GM18868 (cell line): ENCODE measurements at regions not wholly inside any gene's neighbourhood (a gene's known extent, or its start where the extent isn't known, plus 50 kb on each side); places are given as distances from the start of the nearest gene placed in this dataset.
"Not testable (repeated sequence)": the region's sequence is repeated elsewhere in the genome, so short reads cannot be mapped to it uniquely, and the experiment has no call there.

Experiments
- ATAC-seq: cut with Tn5 transposase; IDR thresholded peaks from one replicate; pipeline ENCODE4 v1.9.1; 2021; ENCODE audit warnings: mild to moderate bottlenecking, moderate library complexity; ENCODE audit not compliant: unreplicated experiment

GRCh38 chr6:144519426-144519825 is 234.3 kb downstream of the UTRN start:
- no peak for ATAC-seq

DNA sequence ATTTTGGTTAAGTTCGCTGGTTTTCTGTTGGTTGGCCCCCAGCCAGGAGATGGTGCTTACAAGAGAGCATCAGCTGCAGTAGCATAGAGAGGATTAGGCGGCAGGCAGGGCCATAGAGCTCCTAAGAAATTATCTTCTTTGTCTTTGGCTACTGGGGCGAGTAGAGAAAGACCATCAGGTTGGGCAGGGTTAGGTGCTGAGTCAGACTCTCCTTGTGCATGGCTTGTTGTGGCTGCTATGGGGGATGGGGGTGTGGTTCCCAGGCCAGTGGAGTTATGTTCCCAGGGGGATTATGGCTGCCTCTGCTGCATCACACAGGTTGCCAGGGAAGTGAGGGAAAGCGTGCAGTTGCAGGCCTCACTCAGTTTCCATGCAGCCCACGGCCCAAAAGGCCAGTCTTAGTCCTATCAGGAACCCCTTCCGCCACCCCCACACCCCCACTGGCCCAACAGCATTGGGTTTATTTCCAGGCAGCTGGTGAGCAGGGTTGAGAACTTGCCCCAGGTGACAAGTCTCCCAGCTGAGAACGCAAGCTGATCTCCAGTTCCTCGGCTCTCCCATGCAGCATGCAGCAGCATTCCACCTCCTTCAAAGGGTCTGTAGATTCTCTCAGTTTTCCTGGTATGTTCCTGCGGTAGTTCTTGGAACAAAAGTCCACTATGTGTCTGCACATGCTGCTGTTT is 243.7 kb downstream of the UTRN start:
- ATAC-seq, result no peak

GRCh38 chr6:144530118-144530517 is 245.0 kb downstream of the UTRN start:
- no peak for ATAC-seq

DNA sequence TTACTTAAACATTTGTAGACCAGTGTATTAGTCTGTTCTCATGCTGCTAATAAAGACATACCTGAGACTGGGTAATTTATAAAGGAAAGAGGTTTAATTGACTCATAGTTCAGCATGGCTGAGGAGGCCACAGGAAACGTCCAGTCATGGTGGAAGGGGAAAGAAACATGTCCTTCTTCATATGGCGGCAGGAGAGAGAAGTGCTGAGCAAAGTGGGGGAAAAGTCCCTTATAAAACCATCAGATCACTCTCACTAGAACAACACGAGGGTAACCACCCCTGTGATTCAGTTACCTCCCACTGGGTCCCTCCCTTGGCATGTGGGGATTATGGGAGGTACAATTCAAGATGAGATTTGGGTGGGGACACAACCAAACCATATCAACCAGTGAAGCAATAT is 247.1 kb downstream of the UTRN start:
- ATAC-seq, result not testable (repeated sequence)

GRCh38 chr6:144534180-144534579 is 249.0 kb downstream of the UTRN start:
- ATAC-seq, result no peak

GRCh38 chr6:144535630-144536029 is 250.5 kb downstream of the UTRN start:
- peak; percentile 50 for ATAC-seq

GRCh38 chr6:144536079-144536478 is 250.9 kb downstream of the UTRN start:
- ATAC-seq, result peak; percentile 65

DNA sequence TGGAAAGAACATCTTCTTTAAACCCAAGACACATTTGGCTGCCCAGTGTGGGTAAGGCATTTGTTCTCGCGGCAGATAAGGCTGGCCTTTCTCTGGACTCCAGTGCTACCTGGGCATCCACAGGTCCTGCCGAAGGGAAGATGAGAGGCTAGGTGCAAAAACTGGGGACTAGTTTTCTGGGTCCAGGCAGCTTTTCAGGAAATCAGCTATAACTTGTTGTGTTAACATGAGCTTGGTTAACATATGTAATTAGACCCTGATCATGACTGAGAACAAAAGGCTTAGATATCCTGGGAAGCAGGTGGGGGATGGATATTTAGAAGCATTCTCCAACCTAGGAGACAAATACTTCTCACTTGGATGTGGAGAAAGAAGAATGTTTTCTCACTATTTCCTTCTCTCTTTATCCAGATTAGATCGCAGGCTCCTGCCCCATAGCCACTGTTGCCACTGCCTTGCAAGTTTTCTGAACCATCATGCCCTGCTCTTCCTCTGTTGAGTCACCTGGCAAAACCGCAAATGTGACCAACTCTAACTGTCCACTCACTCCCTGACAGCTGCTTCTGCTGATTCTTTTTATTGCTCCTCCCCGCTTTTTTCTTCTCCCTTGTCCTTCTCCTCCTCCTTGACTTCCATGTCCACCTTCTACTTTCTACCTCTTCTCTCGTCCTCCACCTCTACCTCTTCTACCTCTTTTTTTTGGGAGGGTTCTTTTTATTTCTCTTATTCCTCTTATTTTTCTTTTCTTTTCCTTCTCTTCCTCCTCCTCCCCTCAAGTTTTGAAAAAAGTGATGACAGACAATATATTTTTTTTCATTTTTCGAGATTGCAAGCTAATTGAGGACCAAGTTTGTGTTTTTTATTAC is 258.1 kb downstream of the UTRN start:
- no peak for ATAC-seq

DNA sequence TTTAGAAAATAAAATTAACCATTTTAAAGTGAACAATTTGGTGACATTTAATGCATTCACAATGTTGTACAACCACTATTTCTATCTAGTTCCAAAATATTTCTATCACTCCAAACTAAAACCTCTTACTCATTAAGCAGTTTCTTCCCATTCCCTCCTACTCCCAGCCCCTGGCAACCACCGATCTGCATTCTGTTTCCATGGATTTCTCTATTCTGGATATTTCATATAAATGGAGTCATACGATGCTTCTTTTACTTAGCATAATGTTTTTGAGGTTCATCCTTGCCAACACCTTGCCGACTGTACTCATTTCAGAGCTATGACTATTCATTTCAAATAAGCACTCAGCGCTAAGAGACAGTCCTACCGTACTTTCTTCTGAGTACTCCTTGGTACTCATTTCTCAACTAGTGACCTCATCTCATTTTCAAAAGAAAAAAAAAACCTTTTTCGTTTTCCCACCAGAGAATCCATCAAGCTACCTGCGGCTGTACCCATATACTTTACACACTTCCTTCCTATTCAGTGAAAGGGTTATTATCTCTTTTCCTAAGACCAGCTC is 259.2 kb downstream of the UTRN start:
- peak; percentile 66 for ATAC-seq

GRCh38 chr6:144546807-144547206 is 261.7 kb downstream of the UTRN start:
- ATAC-seq, result no peak

DNA sequence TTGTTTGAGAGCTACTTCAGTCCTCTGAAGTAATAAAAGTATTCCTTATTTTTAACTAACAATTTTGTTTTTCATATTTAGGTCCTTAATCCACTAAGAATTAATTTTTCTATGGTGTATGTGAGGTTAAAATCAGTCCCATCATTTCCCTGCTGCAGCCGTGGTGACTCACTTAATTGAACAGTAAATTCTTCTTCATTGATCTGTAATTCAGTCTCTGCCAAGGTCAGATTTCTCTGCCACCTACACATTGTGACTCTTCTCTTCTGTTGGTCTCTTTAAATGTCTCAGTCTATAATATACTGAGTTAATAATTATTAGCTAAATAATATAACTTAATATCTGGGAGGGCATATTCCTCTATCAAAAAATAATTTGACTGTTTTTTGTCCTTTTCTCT is 262.3 kb downstream of the UTRN start:
- no peak for ATAC-seq

- no peak for ATAC-seq
Observed at GRCh38 chr6:144548536-144548935, 263.4 kb downstream of the UTRN start.

DNA sequence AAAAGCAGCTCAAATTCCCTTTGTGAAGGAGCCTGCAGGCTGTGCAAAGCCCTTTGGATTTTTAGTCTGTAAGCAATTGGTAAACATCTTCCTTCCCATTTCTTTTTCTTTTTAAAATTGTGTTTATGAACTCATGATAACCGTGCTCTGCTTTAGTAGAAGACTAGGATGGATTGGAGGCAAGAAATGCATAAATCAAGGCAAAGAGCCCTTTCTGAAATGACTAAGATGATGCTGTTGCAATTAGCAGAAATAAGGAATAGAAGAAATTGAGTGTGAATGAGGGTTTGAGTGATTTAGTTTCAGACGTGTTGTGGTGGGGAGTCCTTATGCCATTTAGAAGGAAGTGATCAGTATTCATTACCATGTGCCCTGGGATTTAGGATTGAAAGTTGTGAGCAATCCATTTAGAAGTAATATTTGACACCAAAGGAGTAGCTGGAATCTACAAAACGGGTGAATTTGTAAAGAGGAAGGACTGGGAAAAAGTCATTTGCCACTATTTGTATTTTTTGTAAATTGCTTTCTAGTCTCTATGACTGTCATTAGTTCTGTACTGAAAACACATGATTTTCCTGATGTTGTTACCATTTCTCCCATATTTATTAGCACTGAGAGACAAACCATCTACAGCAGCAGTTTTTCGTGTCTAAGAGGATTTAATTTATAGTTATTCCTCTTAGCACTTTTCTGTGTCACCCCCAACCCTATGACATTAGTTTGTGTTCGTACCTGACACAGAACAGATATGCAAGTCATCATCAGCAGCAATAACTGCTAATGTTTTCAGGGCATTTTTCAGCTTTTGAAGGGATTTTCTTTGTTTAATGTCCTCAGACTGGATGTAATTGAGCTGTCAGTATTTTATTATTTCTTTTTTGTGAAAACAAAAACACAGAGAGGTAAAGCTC is 265.0 kb downstream of the UTRN start:
- ATAC-seq, result no peak

DNA sequence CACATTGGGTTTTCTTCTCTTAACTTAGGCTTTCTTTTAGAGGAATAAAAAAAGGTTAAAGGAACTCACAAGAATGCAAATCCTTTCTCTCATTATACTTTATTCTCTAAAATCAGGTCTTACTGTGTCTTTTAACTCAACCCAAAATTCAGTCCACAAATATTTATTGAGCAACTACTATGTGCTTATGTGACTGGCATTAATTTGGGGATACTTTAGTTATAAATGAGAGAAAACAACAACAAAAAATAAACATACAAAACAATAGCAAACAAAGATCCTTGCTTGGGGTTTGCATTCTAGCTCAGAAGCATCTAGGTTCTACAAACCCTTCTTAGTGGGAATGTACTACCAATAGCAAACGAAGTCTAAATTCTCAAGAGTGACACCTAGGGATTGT is 266.2 kb downstream of the UTRN start:
- ATAC-seq, result no peak

GRCh38 chr6:144555066-144555465 is 269.9 kb downstream of the UTRN start:
- no peak for ATAC-seq

DNA sequence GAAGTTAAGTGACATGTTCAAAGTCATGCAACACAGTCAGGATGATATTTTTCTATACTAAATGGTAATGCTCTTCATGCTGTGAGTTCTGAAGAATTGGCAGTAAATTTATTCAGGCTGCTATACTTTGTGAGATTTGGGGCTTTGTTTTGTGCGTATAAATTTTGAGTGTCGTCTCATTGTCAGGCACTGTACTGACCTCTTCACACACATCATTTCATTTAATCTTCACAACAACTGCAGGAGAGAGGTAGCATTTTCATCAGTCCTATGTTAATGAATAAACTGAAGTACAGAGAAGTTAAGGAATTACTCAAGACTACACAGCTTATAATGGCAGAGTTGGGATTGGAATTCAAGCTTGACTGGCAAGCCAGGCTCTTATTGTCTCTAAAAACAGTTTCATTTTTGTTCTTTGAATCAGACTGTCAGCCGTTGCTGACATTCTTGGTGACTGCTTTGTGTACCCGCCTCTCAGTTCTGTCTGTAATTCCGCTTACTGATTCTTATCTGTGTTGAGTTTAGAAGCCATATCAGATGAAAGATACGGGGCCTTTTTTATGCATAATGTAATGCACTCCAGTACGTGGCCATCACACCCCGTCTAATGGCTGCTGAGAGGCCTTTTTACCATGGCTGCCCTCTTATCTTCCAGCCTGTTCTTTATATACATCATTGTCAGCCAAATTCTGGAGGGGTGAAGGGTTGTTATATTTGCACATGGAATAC is 274.9 kb downstream of the UTRN start:
- ATAC-seq, result no peak

DNA sequence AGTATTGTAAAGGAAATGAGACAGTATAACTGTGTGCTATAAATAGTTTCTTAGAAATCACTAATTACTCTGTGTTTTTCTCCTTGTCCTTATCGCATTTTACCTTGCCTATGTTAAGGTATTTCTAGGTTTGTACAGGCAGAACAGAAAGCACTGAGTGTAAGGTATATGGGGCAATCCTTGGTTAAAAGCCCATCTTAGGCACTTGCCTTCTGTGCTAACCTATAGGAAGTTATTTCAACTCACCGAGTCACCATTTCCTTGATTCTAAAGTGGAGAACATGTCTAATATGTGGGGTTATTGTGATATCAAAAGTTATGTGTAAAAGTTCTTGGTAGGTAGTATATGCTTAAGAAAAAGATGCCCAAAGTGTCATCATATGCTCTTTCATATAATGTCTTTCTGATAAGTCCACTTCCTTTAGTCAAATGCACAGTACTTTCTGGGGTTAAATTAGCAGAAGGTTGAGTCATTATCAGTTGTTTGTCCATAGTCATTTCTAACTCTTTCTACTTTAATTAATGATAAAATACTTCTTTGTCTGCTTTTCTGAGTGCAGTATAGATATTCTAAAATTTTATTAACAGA is 276.4 kb downstream of the UTRN start:
- ATAC-seq, result no peak

DNA sequence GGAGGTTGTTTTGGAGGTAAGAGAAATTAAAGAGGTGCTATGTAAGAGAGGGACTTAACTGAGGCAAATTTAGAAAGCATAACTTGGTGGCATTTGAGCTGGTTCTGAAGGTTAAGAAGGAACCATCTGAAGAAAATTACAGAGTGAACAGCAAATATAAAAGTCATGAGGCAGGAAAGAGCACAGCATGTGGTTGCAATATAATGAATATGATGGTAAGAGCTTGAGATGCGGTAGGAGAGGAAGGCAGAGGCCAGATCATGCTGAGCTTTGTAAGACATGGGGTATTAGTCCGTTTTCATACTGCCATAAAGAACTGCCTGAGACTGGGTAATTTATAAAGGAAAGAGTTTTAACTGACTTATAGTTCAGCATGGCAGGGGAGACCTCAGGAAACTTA is 279.1 kb downstream of the UTRN start:
- no peak for ATAC-seq

DNA sequence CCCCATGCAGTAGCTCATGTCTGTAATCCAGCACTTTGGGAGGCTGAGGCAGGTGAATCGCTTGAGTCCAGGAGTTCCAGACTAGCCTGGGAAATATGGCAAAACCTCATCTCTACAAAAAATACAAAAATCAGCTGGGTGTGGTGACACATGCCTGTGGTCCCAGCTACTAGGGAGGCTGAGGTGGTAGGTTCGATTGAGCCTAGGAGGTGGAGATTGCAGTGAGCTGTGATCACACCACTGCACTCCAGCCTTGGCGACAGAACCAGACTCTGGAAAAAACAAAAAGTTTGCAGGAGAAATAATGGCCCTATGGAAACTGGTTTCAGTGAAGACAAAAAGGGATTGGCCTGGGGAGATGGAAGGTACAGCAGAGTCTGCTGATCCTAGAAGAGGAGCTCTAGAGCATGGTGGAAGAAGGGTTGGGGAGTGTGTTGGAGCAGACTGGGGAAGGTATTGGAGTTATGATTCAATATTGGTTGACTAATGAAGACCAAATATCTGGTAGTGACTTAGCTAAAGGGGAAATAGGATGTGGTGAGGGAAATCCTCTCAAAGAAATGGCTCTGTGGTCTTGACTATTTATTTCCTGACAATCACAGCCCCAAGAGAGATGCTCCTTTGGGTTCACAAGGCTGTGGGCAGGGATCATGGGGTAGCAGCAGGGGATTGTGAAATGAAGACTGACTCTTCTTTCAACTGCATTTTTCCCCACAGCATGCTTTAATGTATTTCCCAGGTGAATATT is 281.9 kb downstream of the UTRN start:
- ATAC-seq, result no peak
